A673 (cell line): ENCODE measurements at regions not wholly inside any gene's neighbourhood (a gene's known extent, or its start where the extent isn't known, plus 50 kb on each side); places are given as distances from the start of the nearest gene placed in this dataset.

Experiments
- BruUV-seq: library from RNA; stranded (reverse); fragments of 400-500 nt; replicated peaks from 2 replicates; lab custom pipeline; 2021; lab: Mats Ljungman, UMichigan
- CTCF ChIA-PET: fragments of 300-600 bp; sonication (Branson Sonifier 250); formaldehyde crosslinking; loops from one replicate; lab custom pipeline; 2022; ENCODE audit warnings: antibody characterized with exemption; lab: Charles Lee
- POLR2A ChIA-PET: fragments of 300-600 bp; sonication (Branson Sonifier 250); formaldehyde crosslinking; loops from one replicate; lab custom pipeline; 2022; ENCODE audit warnings: antibody characterized with exemption; ENCODE audit not compliant: low non-redundant PET; lab: Charles Lee
- DNase-seq: peaks from one replicate; pipeline ENCODE4 v3.0.0-alpha.2; 2015; ENCODE audit warnings: low spot score
- H3K27ac ChIP-seq: fragments of 200-600 bp; sonication (generic); 2 replicates; pipeline ENCODE4 v1.5.1; 2016; ENCODE audit warnings: mixed run types, low read depth, mild to moderate bottlenecking, mixed read lengths, antibody characterized with exemption, low read length; ENCODE audit not compliant: poor library complexity, severe bottlenecking
- H3K27me3 ChIP-seq: fragments of 200-600 bp; sonication (generic); replicated peaks from 2 replicates; pipeline ENCODE4 v1.6.1; 2017; ENCODE audit warnings: mixed run types, low read depth, mild to moderate bottlenecking, mixed read lengths, antibody characterized with exemption, low read length; ENCODE audit not compliant: insufficient read depth, poor library complexity
- H3K36me3 ChIP-seq: fragments of 200-600 bp; sonication (generic); 2 replicates; pipeline ENCODE4 v1.6.1; 2016; ENCODE audit warnings: mixed run types, mild to moderate bottlenecking, mixed read lengths, antibody characterized with exemption, low read length; ENCODE audit not compliant: insufficient read depth, poor library complexity, severe bottlenecking
- H3K4me1 ChIP-seq: fragments of 200-600 bp; sonication (generic); 2 replicates; pipeline ENCODE4 v1.6.1; 2017; ENCODE audit warnings: mixed run types, mild to moderate bottlenecking, mixed read lengths, antibody characterized with exemption, low read length; ENCODE audit not compliant: insufficient read depth, poor library complexity, severe bottlenecking
- H3K4me3 ChIP-seq: fragments of 200-600 bp; sonication (generic); 2 replicates; pipeline ENCODE4 v1.5.1; 2016; ENCODE audit warnings: low read depth, mixed run types, mild to moderate bottlenecking, mixed read lengths, low read length; ENCODE audit not compliant: poor library complexity, severe bottlenecking
- H3K9me3 ChIP-seq: fragments of 200-600 bp; sonication (generic); 2 replicates; pipeline ENCODE4 v1.6.1; 2016; ENCODE audit warnings: mixed run types, low read depth, mild to moderate bottlenecking, mixed read lengths, antibody characterized with exemption, low read length; ENCODE audit not compliant: poor library complexity, severe bottlenecking
- CTCF ChIP-seq: fragments of 300-800, 200-600 bp; sonication (generic); conservative IDR thresholded peaks from 2 replicates; pipeline ENCODE4 v1.5.1; 2017; ENCODE audit warnings: low read depth, mild to moderate bottlenecking, antibody characterized with exemption, low read length, moderate library complexity, mixed read lengths
- EZH2 ChIP-seq: fragments of 200-600 bp; sonication (generic); IDR thresholded peaks from 2 replicates; pipeline ENCODE4 v1.6.1; 2017; ENCODE audit warnings: borderline replicate concordance, low read depth, mild to moderate bottlenecking, mixed read lengths, antibody characterized with exemption, low read length; ENCODE audit not compliant: poor library complexity, severe bottlenecking
- intact Hi-C: fragments of 100-400 bp; cut with micrococcal nuclease; formaldehyde crosslinking; loops from one replicate; pipeline ENCODE4 v1.10.0; 2022; ENCODE audit not compliant: unreplicated experiment

DNA sequence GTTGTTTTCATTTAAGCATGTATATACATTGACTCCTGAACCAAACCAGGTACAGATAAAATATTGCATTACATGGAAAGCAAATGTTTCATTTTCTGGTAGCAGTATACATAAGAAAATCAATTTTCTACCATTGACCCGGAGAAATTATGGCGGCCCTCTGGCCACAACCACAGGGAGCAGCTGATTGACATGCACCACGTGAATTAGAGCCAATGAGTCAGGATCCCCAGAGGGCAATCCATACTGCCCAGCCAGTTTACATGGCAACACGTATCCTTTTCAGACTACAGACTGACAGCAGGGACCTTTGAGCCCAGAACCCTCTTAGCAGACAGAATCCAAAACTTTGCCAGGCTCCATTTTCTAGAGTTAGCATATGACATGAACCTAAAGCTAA, 272.2 kb upstream of the NEBL start:
- H3K9me3 ChIP-seq = no peaks in the 10 kb centered on the region
- no peak overlapping the region for H3K4me3 ChIP-seq
- peaks cover 4% of the 10 kb centered on the region for H3K4me1 ChIP-seq
- CTCF ChIA-PET = no interaction called here
- no peaks in the 10 kb centered on the region for H3K36me3 ChIP-seq
- DNase-seq = no peak
- H3K27me3 ChIP-seq = no peaks in the 10 kb centered on the region
- intact Hi-C loops = no loop called here
- TF ChIP-seq CTCF (no peak), EZH2 (no peak)
- no peak overlapping the region for H3K27ac ChIP-seq
- no TSS peak for BruUV-seq
- POLR2A ChIA-PET = no interaction called here

- CTCF ChIA-PET = no interaction called here
- Histone ChIP-seq H3K36me3 (no peaks in the 10 kb centered on the region), H3K9me3 (no peaks in the 10 kb centered on the region), H3K4me3 (no peak overlapping the region), H3K27ac (no peak overlapping the region), H3K27me3 (no peaks in the 10 kb centered on the region), H3K4me1 (no peaks in the 10 kb centered on the region)
- POLR2A ChIA-PET = no interaction called here
- BruUV-seq = no TSS peak
- DNase-seq = no peak
- TF ChIP-seq EZH2 (no peak), CTCF (no peak)
- intact Hi-C loops = no loop called here
These were observed 270.3 kb upstream of the NEBL start for GRCh38 chr10:21167288-21168010.

- POLR2A ChIA-PET = no interaction called here
- TF ChIP-seq EZH2 = no peak
- no peak for TF ChIP-seq CTCF
These were observed 269.6 kb upstream of the NEBL start for GRCh38 chr10:21166557-21167287.

More at GRCh38 chr10:21166557-21167287, 269.6 kb upstream of the NEBL start:
- Histone ChIP-seq H3K4me1 (no peaks in the 10 kb centered on the region), H3K9me3 (no peaks in the 10 kb centered on the region), H3K27me3 (no peaks in the 10 kb centered on the region), H3K36me3 (no peaks in the 10 kb centered on the region), H3K27ac (no peak overlapping the region), H3K4me3 (no peak overlapping the region)
- CTCF ChIA-PET = no interaction called here
- no TSS peak for BruUV-seq
- intact Hi-C loops = no loop called here
- no peak for DNase-seq
